Epithelial cell of proximal tubule (primary cell): ENCODE measurements at regions not wholly inside any gene's neighbourhood (a gene's known extent, or its start where the extent isn't known, plus 50 kb on each side); places are given as distances from the start of the nearest gene placed in this dataset.

Experiments
- DNase-seq: peaks from one replicate; pipeline ENCODE4 v3.0.0-alpha.2; 2011; ENCODE audit warnings: low read depth
- H3K4me3 ChIP-seq: 2 replicates; pipeline ENCODE4 v1.5.1; 2011; ENCODE audit warnings: low read depth, mild to moderate bottlenecking, low read length
- TF ChIP-seq, protein P1 (sequence below): conservative IDR thresholded peaks from 2 replicates; pipeline ENCODE4 v1.5.1; 2012; ENCODE audit warnings: low read depth, mild to moderate bottlenecking, low read length

DNA sequence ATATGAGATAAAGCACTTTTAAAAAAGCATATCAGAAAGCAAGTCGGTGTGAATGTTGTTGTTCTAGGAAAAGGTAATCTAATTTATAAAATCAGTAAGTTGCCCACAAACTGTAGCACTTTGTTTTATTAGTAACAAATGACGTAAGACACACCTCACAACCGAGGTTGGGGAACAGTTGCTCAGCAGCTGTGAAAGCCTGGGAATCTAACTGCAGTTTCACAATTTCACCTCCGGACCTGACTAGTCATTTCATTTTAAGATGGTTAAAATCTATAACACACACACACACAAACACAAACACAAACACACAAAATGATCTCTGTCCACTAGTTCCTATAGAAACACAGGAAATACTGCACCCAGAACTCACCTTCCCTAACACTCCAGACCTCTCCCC is 406.7 kb upstream of the NR2F2 start:
- no peak overlapping the region for H3K4me3 ChIP-seq
- TF ChIP-seq, protein P1, sequence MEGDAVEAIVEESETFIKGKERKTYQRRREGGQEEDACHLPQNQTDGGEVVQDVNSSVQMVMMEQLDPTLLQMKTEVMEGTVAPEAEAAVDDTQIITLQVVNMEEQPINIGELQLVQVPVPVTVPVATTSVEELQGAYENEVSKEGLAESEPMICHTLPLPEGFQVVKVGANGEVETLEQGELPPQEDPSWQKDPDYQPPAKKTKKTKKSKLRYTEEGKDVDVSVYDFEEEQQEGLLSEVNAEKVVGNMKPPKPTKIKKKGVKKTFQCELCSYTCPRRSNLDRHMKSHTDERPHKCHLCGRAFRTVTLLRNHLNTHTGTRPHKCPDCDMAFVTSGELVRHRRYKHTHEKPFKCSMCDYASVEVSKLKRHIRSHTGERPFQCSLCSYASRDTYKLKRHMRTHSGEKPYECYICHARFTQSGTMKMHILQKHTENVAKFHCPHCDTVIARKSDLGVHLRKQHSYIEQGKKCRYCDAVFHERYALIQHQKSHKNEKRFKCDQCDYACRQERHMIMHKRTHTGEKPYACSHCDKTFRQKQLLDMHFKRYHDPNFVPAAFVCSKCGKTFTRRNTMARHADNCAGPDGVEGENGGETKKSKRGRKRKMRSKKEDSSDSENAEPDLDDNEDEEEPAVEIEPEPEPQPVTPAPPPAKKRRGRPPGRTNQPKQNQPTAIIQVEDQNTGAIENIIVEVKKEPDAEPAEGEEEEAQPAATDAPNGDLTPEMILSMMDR, result no peak
- DNase-seq, result no peak

DNA sequence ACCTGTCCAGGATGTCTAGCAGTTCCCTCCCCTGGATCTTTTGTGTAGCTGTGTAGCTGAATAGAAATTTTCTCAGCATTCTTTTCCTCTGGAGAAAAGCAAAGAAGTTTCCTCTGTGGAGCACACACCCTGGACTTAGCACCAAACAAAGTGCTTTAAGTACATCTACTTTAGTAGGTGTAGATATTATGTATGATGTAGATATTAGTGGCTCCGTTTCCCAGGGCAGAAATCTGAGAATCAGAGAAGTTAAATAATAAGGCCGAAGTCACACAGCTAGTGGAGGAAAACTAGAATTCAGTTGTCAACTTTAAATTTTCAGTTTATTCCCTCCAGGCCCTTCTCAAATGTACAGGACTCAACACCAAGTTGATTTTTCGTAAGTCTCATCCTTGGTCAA is 401.7 kb upstream of the NR2F2 start:
- no peak for DNase-seq

DNA sequence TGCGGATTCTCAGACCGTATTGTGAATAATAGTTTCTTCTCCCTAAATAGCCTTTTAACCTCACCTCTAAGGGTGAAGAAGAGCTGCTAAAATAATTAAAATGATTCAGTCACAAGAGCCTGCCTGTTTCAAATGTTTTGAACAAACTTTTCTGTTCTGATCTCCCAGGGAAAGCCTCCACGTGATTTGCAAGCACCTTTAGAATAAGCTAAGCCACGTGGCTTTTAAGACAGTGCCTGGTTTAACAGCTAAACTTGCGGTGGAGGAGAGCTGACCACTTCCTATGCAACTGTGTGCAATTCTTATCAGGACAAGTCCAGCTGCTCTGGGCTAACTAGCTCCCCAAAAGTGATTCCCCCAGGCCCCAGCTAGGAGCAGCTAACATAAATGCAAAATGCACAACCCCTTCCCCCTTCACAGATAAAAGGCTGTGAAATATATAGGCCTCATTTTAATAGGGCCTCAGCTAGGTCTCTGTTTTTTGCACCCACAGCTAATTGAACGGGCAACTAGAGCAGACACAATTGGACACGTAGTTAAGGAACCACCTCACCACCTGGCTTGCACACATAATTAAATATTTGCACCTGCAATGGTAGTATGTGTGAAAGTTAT is 401.2 kb upstream of the NR2F2 start:
- no peak overlapping the region for H3K4me3 ChIP-seq

More for the DNA sequence above, 401.7 kb upstream of the NR2F2 start:
- TF ChIP-seq, protein P1, result no peak
- H3K4me3 ChIP-seq, result no peak overlapping the region

DNA sequence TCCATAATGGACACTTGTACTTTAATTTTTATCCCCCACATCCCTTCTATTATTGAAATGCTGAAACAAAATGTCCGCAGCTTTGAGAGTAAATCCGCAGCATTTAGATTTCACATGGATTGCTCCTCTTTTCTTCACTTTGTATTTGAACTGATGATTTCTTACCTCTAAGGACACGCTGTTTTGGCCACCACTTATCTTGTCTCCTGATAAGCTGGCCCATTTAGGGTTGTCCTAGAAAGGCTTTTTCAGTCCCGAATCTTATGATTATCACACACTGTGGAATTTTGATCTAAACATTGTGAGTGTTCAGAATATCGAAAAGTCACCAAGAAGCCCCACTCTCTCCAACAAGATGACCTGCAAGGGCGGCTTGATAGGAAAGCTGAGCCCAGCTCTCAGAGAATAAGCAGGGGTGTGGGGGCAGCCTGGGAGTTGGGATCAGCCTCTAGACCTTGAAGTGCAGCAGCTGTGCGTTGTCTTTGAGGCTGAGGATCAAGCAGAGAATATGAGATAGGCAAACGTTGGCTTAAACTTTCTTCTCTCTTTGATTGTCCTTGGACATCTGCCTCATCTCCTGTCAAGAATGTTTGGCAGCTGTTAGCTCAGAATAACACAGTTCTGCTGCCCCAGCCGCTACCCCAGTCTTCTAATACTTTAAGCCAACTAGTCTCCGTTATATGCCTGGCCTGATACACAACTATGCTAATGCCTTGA is 399.7 kb upstream of the NR2F2 start:
- no peak overlapping the region for H3K4me3 ChIP-seq
- DNase-seq, result no peak
- TF ChIP-seq, protein P1, result no peak

More for the DNA sequence above, 401.2 kb upstream of the NR2F2 start:
- TF ChIP-seq, protein P1, result no peak
- DNase-seq, result no peak

DNA sequence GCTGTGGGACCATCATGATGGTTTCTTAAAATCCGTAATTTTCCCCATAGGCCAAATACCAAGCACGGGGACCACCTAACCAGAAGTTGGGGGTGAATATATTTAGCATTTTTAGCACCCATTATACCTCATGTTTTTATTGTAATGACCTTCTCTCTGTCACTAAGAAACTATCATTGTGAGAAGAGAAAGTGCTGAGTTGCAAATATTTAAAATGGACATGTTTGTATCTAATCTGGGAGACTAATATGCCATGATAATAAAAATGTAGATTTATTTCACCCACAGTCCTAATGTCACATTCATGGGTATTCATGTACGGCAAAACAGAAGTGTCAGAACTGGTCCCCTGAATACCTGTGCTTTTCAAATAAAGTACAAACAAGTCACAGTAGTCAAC is 398.9 kb upstream of the NR2F2 start:
- TF ChIP-seq, protein P1, result no peak
- no peak overlapping the region for H3K4me3 ChIP-seq
- no peak for DNase-seq

DNA sequence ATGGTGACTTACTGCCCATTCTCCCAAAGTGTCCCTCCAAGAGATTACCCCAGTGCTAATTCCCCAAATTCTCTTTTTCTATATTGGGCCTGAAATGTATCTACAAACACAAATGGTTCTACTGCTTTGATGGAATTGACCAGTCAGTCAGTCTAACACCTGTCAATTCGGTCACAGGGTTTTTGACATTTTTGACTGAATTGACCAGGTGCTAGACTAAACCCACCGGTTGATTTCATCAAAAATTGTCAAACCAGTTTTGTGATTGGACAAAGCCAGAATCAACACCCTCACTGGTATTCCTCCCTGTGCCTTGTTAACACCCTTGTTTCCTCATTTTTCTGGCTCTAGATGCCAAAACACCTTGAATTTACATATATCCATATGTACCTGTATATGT is 398.4 kb upstream of the NR2F2 start:
- no peak for DNase-seq
- TF ChIP-seq, protein P1, result no peak

DNA sequence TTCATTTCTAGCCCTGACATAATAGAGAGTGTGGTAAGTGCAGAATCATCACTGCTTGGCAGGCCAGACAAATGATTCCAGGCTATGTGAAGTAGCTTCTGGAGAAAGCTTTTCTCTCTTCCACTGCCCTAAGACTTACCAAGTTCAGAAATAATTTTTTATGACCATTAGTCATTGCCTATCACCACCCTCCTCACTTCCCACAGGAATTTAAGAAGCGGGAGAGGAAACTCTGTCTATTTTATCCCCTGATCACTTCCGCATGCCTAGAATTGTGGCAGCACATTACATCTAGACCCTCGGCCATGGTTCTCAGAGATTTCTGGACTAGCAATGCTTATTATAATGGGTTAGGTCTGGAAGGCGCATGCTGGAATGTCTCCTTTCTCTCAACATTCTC is 397.8 kb upstream of the NR2F2 start:
- TF ChIP-seq, protein P1, result no peak
- DNase-seq, result no peak
- H3K4me3 ChIP-seq, result no peak overlapping the region

More for the DNA sequence above, 398.4 kb upstream of the NR2F2 start:
- no peak overlapping the region for H3K4me3 ChIP-seq
